ENCODE measurements at regions not wholly inside any gene's neighbourhood (a gene's known extent, or its start where the extent isn't known, plus 50 kb on each side); places are given as distances from the start of the nearest gene placed in this dataset.

DNA sequence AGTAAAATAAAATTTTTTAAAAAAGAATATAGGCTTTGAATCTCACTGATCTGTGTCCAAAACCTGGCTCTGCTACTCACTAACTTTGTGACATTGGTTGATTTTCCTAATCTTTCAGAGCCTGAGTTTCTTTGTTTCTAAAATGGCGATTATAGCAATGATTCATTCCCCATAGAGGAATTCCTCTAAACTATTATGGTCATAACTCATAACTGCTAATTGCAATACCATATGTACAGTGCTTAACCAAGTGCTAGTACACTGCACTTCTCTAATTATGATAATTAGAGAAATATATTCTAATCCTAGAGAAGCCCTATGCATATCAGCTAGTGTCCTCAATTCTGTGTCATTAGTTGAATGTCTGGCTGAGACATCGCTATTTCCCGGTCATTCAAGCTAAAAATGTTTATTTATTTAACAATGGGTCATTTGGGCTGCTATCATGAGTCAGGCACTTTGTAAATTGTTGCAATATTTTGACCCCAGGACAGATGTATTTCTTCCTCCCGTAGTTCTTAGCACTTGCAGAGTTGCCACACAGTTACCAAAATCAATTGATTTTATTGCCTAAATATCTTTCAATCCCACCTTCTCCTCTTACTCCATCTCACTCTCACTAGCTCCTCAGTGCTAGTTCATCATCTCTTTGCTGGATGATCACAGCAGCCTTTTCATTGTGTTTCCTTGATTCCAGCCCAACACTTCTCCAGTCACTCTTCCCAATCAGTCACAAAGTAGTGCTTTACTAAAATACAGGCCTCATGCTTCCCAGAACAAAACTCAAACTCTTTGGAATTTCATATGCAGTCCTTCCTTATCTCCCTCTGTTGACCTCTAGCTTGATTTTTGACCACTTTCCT, 200.9 kb upstream of the PAPPA start:
- Histone ChIP-seq H3K27ac (no peak overlapping the region), H3K4me1 (no peaks in the 10 kb centered on the region), H3K36me3 (no peaks in the 10 kb centered on the region), H3K9me3 (no peaks in the 10 kb centered on the region), H3K27me3 (no peaks in the 10 kb centered on the region), H3K4me3 (no peak overlapping the region)
- TF ChIP-seq, protein P1, sequence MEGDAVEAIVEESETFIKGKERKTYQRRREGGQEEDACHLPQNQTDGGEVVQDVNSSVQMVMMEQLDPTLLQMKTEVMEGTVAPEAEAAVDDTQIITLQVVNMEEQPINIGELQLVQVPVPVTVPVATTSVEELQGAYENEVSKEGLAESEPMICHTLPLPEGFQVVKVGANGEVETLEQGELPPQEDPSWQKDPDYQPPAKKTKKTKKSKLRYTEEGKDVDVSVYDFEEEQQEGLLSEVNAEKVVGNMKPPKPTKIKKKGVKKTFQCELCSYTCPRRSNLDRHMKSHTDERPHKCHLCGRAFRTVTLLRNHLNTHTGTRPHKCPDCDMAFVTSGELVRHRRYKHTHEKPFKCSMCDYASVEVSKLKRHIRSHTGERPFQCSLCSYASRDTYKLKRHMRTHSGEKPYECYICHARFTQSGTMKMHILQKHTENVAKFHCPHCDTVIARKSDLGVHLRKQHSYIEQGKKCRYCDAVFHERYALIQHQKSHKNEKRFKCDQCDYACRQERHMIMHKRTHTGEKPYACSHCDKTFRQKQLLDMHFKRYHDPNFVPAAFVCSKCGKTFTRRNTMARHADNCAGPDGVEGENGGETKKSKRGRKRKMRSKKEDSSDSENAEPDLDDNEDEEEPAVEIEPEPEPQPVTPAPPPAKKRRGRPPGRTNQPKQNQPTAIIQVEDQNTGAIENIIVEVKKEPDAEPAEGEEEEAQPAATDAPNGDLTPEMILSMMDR (IDR thresholded peaks at IDR 0.05) = no peak
- no peak for ATAC-seq
- intact Hi-C loops (cut with DNase I) = no loop called here
- no peak for DNase-seq

DNA sequence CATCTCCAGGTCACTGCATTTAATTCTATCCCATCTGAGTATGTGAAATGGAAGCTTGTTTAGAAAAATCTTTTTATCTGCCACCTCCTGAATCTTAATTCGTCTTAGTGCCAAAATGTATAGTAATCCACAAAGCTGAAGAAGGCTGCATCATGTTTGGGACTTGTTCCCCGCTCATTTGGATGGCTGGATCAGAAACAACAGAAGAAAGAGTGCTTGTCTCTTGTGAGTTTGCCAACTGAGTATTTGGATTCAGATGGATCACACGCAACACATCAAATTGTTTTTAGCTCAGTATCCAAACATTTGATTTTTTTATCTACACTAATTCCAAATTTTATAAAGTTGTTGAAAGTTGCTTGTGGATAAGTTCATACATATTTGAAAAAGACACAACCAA, 197.2 kb upstream of the PAPPA start:
- DNase-seq = no peak
- intact Hi-C loops (cut with DNase I) = no loop called here
- H3K4me3 ChIP-seq = no peak overlapping the region
- TF ChIP-seq, protein P1 (IDR thresholded peaks at IDR 0.05) = no peak
- H3K36me3 ChIP-seq = no peaks in the 10 kb centered on the region
- H3K27ac ChIP-seq = no peak overlapping the region
- H3K4me1 ChIP-seq = no peaks in the 10 kb centered on the region
- H3K27me3 ChIP-seq = no peaks in the 10 kb centered on the region
- ATAC-seq = no peak
- H3K9me3 ChIP-seq = no peaks in the 10 kb centered on the region

DNA sequence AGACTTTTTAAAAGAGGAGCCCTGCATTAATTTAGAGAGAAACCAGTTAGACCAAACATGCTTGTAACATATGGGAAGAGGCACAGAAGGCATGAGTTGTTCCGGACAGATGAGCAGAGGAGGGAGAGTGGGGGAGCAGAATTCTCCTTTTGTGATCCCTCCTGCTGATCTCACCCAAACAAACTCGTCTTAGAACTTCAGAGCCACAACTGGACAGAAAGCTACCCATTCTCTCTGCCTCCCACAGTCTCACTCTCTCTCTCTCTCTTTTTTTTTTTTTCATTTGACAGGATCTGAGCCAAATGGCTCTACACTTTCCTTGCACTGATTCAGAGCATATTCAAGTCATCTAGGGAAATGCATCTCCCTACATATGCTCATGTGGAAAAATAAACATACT, 196.0 kb upstream of the PAPPA start:
- Histone ChIP-seq H3K9me3 (no peaks in the 10 kb centered on the region), H3K4me1 (no peaks in the 10 kb centered on the region), H3K36me3 (no peaks in the 10 kb centered on the region), H3K27me3 (no peaks in the 10 kb centered on the region), H3K4me3 (no peak overlapping the region), H3K27ac (no peak overlapping the region)
- intact Hi-C loops (cut with DNase I) = no loop called here
- no peak for ATAC-seq
- DNase-seq = no peak
- TF ChIP-seq, protein P1 (IDR thresholded peaks at IDR 0.05) = no peak

DNA sequence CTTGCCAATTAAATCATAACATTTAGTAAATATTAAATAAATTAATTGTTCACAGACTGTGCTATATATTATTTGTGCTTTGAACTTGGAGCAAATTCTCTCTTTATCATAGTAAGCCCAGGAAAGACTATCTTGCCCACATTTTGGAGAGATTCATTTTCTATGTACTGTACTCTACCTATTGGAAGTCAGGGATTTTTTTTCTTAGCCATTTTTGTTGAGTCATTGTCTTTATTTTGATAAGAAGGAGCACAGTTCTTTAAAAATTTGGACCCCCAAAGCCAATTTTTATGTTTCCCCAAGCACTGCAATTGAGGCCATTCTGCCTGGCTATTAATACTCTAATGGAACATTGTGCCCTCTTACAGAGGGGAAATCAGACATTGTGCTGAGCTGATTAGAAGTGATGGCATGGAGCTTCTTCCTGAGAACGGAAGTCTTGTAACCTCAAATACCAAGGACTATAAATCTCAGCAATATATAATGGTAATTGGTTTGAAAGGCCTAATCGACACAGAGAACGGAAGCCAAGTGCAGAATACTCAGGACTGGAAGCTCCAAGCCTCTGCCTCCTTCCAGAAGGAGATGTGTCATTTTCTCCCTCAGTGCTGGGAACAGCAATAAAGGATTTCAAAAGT, 188.8 kb upstream of the PAPPA start:
- no peaks in the 10 kb centered on the region for H3K9me3 ChIP-seq
- H3K4me3 ChIP-seq = no peak overlapping the region
- no peaks in the 10 kb centered on the region for H3K4me1 ChIP-seq
- TF ChIP-seq, protein P1 (IDR thresholded peaks at IDR 0.05) = no peak
- H3K27me3 ChIP-seq = no peaks in the 10 kb centered on the region
- no peak overlapping the region for H3K27ac ChIP-seq
- DNase-seq (no peak), ATAC-seq (no peak)
- intact Hi-C loops (cut with DNase I) = no loop called here
- no peaks in the 10 kb centered on the region for H3K36me3 ChIP-seq

DNA sequence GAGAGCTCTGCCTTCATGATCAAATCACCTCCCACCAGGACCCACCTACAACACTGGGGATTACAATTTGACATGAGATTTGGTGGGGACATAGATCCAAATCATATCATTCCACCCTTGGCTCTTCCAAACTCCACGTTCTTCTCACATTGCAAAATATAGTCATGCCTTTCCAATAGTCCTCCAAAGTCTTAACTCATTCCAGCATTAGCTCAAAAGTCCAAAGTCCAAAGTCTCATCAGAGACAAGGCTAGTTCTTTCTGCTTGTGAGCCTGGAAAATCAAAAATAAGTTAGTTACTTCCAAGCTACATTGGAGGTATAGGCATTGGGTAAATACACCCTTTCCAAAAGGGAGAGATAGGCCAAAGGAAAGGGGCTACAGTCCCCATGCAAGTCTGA, 186.9 kb upstream of the PAPPA start:
- H3K4me3 ChIP-seq = no peak overlapping the region
- no peaks in the 10 kb centered on the region for H3K9me3 ChIP-seq
- no peaks in the 10 kb centered on the region for H3K27me3 ChIP-seq
- H3K4me1 ChIP-seq = no peaks in the 10 kb centered on the region
- intact Hi-C loops (cut with DNase I) = no loop called here
- no peaks in the 10 kb centered on the region for H3K36me3 ChIP-seq
- TF ChIP-seq, protein P1 (IDR thresholded peaks at IDR 0.05) = no peak
- ATAC-seq (no peak), DNase-seq (no peak)
- no peak overlapping the region for H3K27ac ChIP-seq

Measured in upper lobe of right lung (tissue), 1 donor.